PC-9 (cell line): ENCODE measurements at regions not wholly inside any gene's neighbourhood (a gene's known extent, or its start where the extent isn't known, plus 50 kb on each side); places are given as distances from the start of the nearest gene placed in this dataset.

Experiments
- CTCF ChIP-seq: fragments of 200-600 bp; sonication (generic); conservative IDR thresholded peaks from 2 replicates; pipeline ENCODE4 v1.6.1; 2017; ENCODE audit warnings: mixed run types, antibody characterized with exemption, mild to moderate bottlenecking, moderate library complexity
- EZH2 ChIP-seq: fragments of 200-600 bp; sonication (generic); IDR thresholded peaks from 2 replicates; pipeline ENCODE4 v1.8.0; 2017; ENCODE audit warnings: antibody characterized with exemption, low read depth

DNA sequence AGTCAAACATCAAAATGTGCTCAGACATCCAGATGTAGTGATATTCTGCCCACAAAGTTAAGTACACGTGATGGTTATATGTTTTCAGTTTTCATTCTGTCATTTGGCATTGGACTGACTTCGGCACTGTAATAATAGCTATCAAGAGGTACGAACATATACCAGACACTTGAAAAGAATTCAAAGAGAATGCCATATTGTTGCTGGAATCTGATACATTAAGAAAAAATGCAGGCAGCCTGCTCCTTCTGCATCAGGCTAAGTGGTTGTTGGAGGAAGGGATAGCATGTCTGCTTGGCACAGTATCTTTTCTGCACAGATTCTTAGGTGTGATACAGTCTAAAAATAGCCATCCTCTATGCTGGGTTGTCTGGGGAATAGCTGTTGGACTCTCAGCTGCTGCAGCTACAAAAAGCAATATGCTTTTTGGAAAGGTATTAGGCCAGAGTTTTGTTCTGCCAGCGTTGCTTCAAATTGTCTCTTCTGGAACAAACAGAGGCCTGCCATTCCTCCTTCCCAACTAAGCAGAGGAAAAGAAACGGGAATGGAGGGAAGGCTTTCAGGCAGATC, 892.6 kb downstream of the TBC1D22A start:
- TF ChIP-seq CTCF (no peak), EZH2 (no peak)
